ENCODE measurements at regions not wholly inside any gene's neighbourhood (a gene's known extent, or its start where the extent isn't known, plus 50 kb on each side); places are given as distances from the start of the nearest gene placed in this dataset.

- no peak for TF ChIP-seq EZH2 (IDR thresholded peaks at IDR 0.05; ENCODE audit: low read length, missing control alignments)
- no peak for TF ChIP-seq CTCF (conservative IDR thresholded peaks at IDR 0.05 in 1 of 2, IDR thresholded peaks at IDR 0.05 in 1 of 2; ENCODE audit: low read depth in 1 of 2, low read length in 2 of 2)
Observed at GRCh38 chr14:42992930-42993329, 1386.3 kb downstream of the LRFN5 start.
